ENCODE measurements at regions not wholly inside any gene's neighbourhood (a gene's known extent, or its start where the extent isn't known, plus 50 kb on each side); places are given as distances from the start of the nearest gene placed in this dataset.

DNA sequence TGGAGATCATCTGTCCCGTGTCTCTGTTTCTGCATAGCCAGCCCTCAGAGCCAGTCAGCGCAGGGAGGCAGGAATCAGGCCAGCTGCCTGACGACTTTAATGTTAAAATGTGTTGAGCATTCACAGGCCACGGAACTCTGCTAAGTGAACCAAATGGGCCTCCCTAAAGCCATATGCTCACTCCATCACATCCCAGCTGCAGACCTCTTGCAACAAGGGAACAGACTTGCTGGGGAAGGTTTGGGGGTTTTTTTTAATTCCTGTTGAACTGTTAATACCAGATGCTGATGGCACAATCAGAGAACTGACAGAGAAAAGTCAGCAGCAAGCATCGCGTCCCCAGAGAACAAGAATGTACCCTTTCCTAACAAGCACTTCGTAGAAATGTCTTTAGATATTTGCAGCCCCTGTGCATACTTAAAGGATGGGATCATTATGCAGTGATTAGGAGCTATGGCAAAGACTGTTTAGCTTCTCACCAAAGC lies 900.4 kb upstream of the AUTS2 start:
- no peak for TF ChIP-seq TAF1 (IDR thresholded peaks at IDR 0.05; ENCODE audit: borderline replicate concordance, insufficient read depth, low read length)
- TF ChIP-seq POLR2AphosphoS5 (IDR thresholded peaks at IDR 0.05; ENCODE audit: low read depth, low read length): no peak

All from PFSK-1 (cell line).